ENCODE measurements at regions not wholly inside any gene's neighbourhood (a gene's known extent, or its start where the extent isn't known, plus 50 kb on each side); places are given as distances from the start of the nearest gene placed in this dataset.

DNA sequence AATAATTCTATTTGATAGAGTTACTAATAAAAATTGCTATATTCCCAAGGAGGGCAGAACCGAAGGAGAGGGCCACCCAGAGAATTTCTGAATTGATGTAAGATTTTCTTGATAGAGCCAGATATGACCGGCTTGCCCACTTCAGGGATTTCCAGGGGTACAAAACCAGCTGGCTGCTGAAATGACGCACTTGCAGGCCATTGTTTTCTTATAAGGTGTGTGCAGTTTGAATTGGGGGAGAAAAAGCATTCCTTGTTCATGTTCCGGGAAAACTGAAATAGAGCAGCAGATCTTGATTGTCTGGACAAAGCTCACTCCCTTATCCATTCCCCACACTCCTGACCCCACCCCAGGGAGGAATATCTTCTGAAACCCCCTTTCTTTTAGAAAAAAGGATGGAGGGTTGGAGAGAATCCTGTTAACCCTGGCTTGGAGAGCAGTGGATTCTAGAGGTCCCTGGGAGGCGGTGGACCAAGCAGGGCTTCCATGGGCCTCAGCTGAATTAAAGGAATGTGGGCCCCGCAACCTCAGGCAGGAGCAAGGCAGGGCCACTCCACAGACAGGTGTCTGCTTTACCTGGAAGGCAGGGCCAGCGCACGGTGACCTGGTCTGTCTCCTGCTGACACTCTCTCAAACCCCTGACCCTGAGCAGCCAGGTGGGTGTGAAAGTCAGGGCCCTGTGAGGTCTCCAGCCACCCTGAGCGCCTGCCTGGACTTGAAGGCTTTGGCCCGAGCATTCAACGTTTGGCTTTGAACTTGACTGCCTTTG is 96.4 kb downstream of the TMEM170B start:
- in situ Hi-C loops (cut with HindIII; ENCODE audit: low pct_ligation_motif_present, low pct_unique_long_range_greater_than_20kb, low sequenced_read_pairs), result no loop called here
- DNase-seq, result no peak

DNA sequence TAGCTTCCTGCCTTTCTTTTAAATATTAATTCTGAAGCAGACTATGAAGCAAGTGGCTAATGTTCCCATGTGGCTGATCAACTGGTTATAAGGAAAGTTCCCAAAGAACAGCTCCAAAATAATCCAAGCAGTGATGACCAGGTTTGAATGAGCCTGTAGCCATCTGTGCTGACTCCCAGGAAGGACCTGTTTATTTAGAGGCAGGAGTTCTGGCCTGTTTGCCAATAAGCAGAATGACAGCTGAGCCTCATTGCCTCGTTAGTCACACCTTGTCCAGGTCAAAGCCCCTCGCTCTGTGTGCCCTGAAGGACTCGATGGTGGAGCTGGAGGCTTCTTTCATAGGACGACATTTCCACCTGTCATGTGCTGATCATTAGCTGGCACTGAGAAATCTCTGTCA is 97.4 kb downstream of the TMEM170B start:
- DNase-seq, result no peak
- in situ Hi-C loops (cut with HindIII; ENCODE audit: low pct_ligation_motif_present, low pct_unique_long_range_greater_than_20kb, low sequenced_read_pairs), result no loop called here

DNA sequence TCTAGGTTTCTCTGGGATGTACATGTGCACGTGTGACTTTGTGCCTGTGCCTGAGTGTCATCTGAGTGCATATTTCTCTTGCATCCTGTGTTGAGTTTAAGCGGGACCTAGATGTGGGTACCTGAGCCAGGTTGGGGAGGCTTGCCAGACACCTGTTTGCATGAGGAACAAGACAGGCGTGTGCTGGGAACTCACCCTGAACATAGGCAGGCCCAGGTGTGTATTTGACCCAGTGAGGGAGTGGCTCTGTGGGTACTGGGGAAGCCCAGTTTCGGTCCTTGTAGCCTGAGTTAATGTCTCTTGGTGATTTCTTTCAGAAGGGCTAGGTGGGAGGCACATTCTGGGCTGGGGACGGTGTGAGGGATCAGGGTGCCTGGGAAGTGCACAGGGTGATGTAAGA is 98.6 kb downstream of the TMEM170B start:
- DNase-seq, result no peak
- in situ Hi-C loops (cut with HindIII; ENCODE audit: low pct_ligation_motif_present, low pct_unique_long_range_greater_than_20kb, low sequenced_read_pairs), result no loop called here

DNA sequence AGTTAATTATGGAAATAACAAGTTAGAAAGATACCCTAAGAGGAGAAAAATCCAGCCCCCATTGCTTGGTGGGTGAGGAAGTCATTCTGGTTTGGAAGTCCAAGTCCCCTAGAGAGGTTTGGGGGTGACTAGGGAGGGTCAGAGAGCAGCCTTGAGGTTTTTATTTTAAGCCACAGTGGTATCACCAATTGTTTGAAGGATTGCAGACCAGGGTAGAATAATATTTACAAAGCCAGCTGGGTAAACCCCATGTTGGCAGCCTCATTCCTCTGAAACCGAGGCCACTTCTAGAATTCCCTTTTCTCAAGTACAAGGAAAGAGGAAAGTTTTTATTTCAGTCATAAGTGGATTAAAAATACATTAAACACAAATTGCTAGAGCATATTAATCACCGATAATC is 99.7 kb downstream of the TMEM170B start:
- in situ Hi-C loops (cut with HindIII; ENCODE audit: low pct_ligation_motif_present, low pct_unique_long_range_greater_than_20kb, low sequenced_read_pairs), result no loop called here
- no peak for DNase-seq

DNA sequence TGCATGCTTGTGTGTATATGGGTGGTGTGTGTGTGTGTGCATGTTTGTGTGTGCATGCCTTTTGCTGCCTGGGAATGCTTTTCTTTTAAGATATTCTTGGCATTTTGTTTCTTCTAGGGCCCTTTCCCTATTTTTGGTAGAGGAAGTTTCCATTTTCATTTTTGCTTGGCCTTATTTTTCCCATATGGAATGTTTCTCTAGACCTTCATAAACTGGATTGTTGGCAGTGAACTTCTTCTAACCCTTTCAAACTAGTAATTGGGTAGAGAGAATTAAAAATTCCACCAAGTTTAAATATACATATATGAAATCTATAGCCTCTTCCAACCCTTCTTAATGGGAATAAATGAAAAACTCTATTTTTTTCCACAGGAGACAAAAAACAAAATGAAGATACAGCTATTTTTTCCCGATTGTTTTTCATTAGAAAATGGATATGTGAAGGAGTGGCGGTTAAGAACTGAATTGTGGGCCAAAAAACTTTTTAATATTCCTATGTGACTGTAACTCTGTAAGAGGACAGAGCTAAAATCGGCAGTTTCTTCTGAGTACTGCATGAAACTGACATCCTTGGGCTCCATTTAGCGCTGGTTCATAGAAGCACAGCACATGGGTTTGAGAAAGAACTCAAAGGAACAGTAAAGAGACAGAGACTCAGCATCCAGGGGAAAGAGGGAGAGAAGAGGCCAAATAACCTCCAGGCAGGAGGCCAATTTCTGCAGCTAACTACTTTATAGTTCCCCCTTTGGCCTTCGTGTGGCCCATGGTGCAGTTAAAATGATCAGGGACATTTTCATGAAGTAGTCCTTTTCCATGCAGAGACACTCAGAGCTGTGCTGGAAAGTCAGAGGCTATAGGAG is 102.1 kb downstream of the TMEM170B start:
- no peak for DNase-seq
- in situ Hi-C loops (cut with HindIII; ENCODE audit: low pct_ligation_motif_present, low pct_unique_long_range_greater_than_20kb, low sequenced_read_pairs), result no loop called here

DNA sequence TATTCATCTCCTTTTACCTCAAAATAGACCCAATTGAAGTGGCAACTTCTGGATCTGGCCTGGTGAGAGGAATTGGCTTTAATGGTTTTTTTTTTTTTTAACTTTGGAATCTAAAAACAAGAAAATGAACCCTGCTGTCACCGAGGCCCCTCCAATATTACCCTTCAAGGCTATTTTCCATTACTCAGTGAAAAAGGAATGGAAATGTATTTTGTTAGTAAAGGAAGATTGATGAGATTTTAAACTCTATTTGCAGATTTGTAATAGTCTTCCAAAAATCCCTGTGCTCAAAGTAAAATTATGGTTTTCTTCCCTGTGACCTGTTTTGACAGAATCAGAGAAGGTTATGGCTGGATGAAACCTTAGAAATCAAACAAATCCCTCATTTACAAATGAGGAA is 102.9 kb downstream of the TMEM170B start:
- in situ Hi-C loops (cut with HindIII; ENCODE audit: low pct_ligation_motif_present, low pct_unique_long_range_greater_than_20kb, low sequenced_read_pairs), result no loop called here
- no peak for DNase-seq

DNA sequence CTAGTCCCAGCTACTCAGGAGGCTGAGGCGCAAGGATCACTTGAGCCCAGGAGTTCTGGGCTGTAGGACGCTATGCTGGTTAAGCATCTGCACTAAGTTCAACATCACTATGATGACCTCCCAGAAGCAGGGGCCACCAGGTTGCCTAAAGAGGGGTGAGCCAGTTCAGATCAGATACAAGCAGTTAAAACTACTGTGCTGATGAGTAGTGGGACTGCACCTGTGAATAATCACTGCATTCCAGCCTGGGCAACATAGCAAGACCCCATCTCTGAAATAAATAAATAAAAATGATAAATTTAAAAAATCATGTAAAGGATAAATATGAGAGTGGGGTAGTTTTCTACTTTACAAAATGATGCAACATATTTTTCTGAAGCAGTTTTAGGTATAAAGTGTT is 106.5 kb downstream of the TMEM170B start:
- in situ Hi-C loops (cut with HindIII; ENCODE audit: low pct_ligation_motif_present, low pct_unique_long_range_greater_than_20kb, low sequenced_read_pairs), result no loop called here
- no peak for DNase-seq

DNA sequence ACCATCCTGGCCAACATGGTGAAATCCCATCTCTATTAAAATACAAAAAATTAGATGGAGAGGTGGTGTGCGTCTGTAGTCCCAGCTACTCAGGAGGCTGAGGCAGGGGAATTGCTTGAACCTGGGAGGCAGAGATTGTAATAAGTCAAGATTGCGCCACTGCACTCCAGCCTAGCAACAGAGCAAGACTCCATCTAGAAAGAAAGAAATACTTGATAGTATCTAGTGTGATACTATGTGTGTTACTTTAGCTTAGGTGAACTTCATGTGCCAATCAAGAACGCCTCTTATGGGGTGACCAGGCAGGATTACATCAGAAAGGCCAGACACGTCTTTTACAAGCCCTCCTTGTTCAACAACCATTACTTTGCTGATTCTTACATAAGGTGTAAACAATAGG is 107.1 kb downstream of the TMEM170B start:
- in situ Hi-C loops (cut with HindIII; ENCODE audit: low pct_ligation_motif_present, low pct_unique_long_range_greater_than_20kb, low sequenced_read_pairs), result no loop called here
- no peak for DNase-seq

DNA sequence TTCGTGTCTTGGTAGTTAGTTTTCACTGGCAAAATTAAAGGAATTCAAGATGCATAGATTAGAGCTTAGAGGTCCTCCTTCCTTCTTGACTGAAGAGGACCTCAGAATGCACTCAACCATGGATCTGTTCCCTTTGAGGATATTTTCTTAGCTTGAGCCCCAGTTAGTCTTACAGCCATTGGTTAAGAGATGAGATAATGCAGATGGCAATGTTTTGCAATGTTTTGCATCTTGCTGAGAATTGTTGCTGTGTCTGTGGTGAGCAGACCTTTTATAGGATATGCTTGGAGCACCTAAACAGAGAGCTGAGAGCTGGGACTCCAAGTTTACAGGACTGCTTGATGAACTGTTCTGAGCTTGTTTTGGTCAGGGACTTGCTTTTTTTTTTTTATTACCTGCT is 107.5 kb downstream of the TMEM170B start:
- no peak for DNase-seq
- in situ Hi-C loops (cut with HindIII; ENCODE audit: low pct_ligation_motif_present, low pct_unique_long_range_greater_than_20kb, low sequenced_read_pairs), result no loop called here

DNA sequence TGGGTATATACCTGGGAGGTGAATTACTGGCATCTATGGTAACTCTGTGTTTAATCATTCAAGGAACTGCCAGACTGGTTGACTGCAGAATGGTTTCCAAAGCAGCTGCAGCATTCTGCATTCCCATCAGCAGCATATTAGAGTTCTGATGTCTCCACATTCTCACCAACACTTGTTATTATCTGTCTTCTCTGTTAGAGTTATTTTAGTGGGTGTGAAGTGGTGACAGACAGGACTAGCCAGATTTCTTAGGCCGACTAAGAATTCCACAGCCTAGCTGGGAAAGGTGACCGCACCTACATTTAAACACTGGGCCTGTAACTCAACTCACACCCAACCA is 110.9 kb downstream of the TMEM170B start:
- in situ Hi-C loops (cut with HindIII; ENCODE audit: low pct_ligation_motif_present, low pct_unique_long_range_greater_than_20kb, low sequenced_read_pairs), result no loop called here
- no peak for DNase-seq

DNA sequence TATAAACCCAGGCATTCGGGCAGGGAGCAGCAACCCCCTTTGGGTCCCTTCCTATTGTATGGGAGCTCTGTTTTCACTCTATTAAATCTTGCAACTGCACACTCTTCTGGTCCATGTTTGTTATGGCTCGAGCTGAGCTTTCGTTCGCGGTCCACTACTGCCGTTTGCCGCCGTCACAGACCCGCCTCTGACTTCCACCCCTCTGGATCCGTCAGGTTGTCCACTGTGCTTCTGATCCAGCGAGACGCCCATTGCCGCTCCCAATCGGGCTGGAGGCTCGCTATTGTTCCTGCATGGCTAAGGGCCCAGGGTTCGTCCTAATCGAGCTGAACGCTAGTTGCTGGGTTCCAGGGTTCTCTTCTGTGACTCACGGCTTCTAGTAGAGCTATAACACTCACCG is 111.3 kb downstream of the TMEM170B start:
- no peak for DNase-seq
- in situ Hi-C loops (cut with HindIII; ENCODE audit: low pct_ligation_motif_present, low pct_unique_long_range_greater_than_20kb, low sequenced_read_pairs), result no loop called here

DNA sequence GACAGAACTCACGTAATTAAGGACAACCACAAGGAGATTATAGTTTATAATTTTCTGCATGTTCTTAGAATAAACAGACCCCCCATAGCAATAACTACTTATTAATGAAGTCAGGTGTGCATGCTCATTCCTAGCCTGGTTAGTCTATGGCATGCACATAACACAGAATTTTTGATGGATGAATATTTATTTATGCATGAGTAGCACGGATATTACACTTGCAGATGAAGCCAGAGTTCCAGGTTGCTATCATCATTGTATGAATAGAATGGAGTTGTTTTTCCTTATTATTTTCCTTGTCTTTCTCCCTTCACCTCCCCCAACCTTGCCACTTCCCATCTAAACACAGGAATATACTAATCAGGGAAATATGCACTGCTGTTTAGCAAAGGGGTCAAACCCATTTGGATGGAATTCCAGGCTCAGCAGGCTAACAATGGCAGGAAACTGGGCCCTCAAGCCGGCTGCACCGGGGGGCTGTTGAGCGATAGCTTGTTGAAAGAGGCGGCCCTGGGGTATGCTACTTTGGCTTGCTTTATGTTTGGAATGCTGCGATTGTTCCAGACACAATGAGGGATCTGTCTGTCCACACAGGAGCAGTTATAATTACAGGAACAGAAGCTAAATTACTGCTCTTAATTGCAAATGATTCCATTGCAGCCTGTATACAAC is 112.6 kb downstream of the TMEM170B start:
- in situ Hi-C loops (cut with HindIII; ENCODE audit: low pct_ligation_motif_present, low pct_unique_long_range_greater_than_20kb, low sequenced_read_pairs), result no loop called here
- no peak for DNase-seq

DNA sequence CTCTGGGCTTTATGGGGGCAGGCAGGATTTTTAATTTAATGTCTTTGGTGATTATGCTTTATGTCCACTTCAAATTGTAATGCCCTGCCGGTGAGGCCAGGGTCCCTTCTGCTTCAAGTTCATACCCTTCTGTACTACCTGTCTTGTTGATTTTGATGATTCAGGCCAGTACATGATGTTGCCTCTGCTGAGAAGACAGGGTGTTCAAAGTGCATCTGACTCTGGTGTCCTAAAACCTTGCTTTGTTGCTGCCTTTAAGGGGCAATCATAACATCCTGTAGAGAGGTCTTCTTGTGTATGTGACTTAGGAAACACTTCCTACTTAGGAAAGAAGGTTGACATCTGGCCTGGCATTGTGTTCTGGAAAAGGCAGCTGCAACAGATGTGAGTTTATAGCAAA is 113.2 kb downstream of the TMEM170B start:
- no peak for DNase-seq
- in situ Hi-C loops (cut with HindIII; ENCODE audit: low pct_ligation_motif_present, low pct_unique_long_range_greater_than_20kb, low sequenced_read_pairs), result no loop called here

DNA sequence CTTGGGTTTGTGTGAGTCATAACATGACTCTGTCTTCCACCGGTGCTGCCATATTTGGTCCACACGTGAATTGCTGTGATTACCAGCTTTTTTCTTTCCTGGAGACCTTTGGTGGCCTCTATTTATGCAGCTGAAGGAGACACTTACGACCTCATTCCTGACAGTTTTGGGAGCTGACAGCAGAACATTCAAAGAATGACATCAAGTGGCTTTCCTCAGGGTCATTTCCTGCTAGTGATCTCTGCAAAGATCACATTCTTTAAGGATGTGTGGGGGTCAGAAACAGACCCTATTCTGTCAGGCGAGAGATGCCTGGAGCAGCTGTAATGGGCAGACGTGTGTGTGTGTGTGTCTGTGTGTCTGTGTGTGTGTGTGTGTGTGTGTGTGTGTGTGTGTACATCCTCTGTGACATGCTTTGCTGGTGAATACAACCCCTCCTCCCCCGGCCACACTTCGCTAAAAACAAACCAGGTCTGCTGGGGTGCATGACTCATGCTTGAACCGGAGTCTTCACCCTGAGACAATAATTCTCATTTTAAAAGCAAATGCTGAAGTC is 115.6 kb downstream of the TMEM170B start:
- peak; percentile 40 for DNase-seq

DNA sequence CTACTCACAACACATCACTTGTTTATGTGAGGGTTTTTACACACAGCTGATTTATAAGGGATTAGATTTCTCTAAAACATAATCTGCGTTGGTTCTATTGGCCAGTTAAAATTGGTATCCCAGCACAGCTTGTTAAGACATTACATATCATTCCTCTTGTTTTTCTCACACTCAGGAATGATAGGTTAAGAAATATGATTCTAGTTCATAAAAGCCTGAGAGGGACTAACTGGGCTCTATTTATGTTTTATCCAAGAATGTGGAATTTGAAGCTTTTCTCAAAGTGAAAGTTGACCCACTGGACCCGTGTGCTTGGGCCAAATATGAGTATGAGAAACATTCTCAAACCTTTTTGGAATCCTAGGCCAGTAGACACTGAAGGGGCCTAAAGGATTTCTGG is 117.3 kb downstream of the TMEM170B start:
- in situ Hi-C loops (cut with HindIII; ENCODE audit: low pct_ligation_motif_present, low pct_unique_long_range_greater_than_20kb, low sequenced_read_pairs), result no loop called here
- no peak for DNase-seq

More for the DNA sequence above, 115.6 kb downstream of the TMEM170B start:
- in situ Hi-C loops (cut with HindIII; ENCODE audit: low pct_ligation_motif_present, low pct_unique_long_range_greater_than_20kb, low sequenced_read_pairs), result no loop called here

DNA sequence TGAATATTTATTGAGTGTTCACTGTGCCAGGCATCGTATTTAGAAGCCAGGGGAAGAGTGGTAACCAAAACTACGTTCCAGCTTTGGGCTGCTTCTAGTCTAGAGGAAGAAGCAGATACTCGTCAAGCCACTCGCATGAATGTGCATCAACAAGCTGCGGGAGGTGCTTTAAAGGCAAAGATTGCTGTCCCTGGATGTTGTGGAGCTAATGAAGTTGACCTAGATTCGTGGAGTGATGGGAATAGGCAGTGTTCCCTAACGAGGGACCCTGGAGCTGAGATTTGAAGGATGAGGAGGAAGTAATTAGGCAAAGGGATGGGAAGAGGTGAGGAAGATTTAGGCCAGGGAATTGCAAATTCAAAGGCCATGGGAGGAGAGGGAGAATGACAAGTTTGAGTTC is 118.9 kb downstream of the TMEM170B start:
- DNase-seq, result no peak
- in situ Hi-C loops (cut with HindIII; ENCODE audit: low pct_ligation_motif_present, low pct_unique_long_range_greater_than_20kb, low sequenced_read_pairs), result no loop called here

DNA sequence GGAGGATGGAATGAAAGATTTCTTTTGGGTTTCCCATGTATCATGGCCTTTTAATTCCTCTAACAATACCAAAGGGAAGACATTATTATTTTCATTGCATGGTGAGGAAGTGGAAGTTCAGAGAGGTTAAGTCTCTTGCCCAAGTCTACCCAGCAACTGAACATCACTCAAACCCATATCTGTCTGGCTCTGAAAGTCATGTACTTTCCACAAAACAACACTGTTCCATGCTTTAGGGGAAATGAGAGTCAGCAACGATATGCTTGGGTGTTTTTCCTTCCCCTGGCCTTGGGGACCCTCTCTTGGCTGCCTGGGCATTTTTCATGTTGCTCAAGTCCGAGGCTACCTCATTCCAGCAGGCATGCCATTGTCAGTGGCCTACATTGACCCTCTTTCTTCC is 118.8 kb downstream of the ADTRP start:
- in situ Hi-C loops (cut with HindIII; ENCODE audit: low pct_ligation_motif_present, low pct_unique_long_range_greater_than_20kb, low sequenced_read_pairs), result no loop called here

DNA sequence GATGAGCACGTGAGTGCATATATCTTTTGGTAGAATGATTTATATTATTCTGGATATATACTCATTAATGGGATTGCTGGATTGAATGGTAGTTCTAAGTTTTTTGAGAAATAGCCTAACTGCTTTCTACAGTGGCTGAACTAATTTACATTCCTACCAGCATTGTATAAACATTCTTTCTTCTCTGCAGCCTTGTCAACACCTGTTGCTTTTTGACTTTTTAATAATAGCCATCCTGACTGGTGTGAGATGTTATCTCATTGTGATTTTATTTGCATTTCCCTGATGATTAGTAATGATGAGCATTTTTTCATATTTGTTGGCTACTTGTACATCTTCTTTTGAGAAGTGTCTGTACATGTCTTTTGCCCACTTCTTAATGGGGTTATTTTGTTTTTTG is 116.3 kb downstream of the ADTRP start:
- no peak for DNase-seq
- in situ Hi-C loops (cut with HindIII; ENCODE audit: low pct_ligation_motif_present, low pct_unique_long_range_greater_than_20kb, low sequenced_read_pairs), result no loop called here

More for the DNA sequence above, 118.8 kb downstream of the ADTRP start:
- DNase-seq, result no peak

DNA sequence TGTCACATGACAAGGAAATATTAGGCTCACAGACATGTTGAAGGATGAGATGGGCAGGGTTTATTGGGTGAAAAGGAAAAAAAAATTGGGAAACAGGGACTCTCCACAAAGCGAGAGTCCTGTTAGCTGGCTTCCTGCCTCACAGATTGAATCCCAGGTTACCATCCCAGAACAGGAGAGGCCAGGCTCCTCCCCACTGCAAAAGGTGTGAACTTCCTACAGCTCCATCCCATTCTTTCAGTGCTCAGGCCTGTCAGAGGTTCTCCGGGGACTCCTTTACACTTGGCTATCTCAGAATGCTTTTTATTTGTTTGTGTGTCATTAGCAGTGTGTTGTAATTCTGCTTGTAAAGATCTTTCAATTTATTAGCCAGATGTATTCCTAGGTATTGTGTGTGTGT is 115.1 kb downstream of the ADTRP start:
- no peak for DNase-seq
- in situ Hi-C loops (cut with HindIII; ENCODE audit: low pct_ligation_motif_present, low pct_unique_long_range_greater_than_20kb, low sequenced_read_pairs), result no loop called here
